NCI-H1105 (cell line): ENCODE measurements at regions not wholly inside any gene's neighbourhood (a gene's known extent, or its start where the extent isn't known, plus 50 kb on each side); places are given as distances from the start of the nearest gene placed in this dataset.

Source experiments
- DNase-seq: peaks from one replicate; lab custom pipeline; 2025; lab: John Stamatoyannopoulos, UW

GRCh38 chr5:109531262-109531661 lies 121.5 kb upstream of the PJA2 start:
- no peak for DNase-seq

GRCh38 chr5:109529987-109530386 lies 120.2 kb upstream of the PJA2 start:
- no peak for DNase-seq

DNA sequence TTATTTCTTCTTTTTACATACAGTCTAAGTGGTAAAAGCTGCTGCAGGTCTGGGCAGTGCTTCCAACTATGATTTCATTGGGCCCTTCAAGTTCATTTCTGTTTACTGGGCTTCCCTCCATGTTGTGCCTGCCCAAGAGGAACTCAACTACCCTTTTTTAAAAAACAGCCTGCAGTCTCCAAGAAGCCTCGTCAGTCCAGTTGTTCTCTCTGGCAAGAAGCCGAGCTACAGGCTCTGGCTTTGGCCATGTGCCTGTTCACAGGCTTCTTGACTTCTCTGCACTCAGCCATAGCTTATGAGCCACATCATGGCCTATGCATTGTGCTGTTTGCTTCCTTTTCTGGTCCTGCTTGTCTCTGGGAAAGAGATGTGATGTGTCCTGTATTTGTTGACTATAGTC lies 119.7 kb upstream of the PJA2 start:
- no peak for DNase-seq

DNA sequence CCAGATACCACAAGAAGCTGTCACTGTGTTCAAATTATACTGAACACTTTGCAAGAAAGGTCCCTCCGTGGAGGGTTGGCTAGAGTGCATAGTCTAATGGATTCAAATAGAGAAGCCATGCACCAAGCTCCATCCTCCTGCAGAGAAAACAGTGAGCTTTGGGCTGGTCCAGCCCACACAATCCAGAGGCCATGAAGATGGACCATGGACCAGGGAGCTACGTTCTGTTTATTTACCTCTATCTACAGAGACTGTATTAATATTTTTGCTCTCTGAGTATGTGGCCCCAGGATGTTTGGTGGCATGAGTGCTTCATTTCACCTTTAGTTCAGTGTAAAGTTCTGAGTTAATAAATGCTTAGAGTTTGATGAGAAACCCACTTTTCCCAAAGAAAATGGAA lies 114.8 kb upstream of the PJA2 start:
- DNase-seq, result no peak

- DNase-seq, result no peak
Measured at GRCh38 chr5:109524026-109524425, 114.3 kb upstream of the PJA2 start.

GRCh38 chr5:109522404-109522803 lies 112.6 kb upstream of the PJA2 start:
- DNase-seq, result no peak

GRCh38 chr5:109519416-109519815 lies 109.6 kb upstream of the PJA2 start:
- DNase-seq, result no peak

- DNase-seq, result no peak
Measured at GRCh38 chr5:109516390-109516789, 106.6 kb upstream of the PJA2 start.

DNA sequence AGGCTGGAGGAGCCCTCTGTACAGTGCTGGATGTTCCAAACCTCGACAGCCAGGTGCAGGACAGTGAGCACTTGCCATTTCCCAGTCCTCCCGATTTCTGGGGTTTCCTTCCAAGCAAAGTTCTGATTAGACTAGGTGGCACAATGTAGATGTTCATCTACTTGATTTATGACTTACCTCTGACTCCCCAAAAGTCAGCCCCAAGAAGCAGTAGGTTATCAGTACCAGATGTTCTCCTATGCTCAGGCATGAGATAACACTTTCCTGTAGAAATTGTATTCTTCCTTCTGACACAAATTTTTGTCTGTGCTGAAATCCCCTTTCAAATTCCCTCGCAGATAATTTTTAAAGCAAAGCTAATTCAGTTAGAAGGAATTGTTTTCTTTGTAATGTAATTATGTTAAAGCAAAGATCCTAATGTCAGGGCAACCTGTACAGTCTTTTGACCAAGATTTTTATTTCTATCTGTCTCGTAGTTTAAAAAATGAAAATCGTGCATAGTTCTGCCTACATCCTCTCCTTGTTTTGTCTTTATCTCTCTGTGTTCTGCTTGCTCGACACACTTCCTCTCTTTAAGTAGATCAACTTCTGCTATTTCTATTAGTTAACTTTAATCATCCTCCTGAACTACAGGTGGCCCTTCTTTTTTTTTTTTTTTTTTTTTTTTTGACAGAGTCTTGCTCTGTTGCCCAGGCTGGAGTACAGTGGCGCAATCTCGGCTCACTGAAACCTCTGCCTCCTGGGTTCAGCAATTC lies 102.4 kb upstream of the PJA2 start:
- no peak for DNase-seq

DNA sequence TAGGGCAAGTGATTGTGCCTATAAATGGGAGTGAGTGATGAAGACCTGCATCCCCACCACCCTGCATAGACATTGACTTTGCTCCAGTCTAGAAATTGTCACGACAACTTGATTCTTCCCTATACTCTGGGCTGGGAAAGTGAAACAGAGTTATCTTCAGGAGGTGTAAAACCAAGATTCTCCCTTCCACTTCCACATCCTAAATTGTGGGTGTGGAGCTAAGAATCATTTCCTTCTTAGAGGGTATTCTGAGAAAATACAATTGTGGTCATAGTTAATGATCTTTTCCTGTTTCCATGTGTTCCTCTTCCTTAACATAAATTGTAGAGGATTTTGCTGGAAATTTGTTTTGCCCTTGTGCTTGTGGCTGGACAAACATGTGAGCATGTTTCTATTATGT lies 96.8 kb upstream of the PJA2 start:
- no peak for DNase-seq

GRCh38 chr5:109496112-109496511 lies 86.3 kb upstream of the PJA2 start:
- no peak for DNase-seq

GRCh38 chr5:109487753-109488420 lies 78.1 kb upstream of the PJA2 start:
- no peak for DNase-seq

GRCh38 chr5:109486200-109486804 lies 76.5 kb upstream of the PJA2 start:
- DNase-seq, result no peak

- DNase-seq, result peak; percentile 71
Measured at GRCh38 chr5:109485030-109485429, 75.3 kb upstream of the PJA2 start.

GRCh38 chr5:109484597-109484996 lies 74.8 kb upstream of the PJA2 start:
- no peak for DNase-seq

- DNase-seq, result no peak
Measured at GRCh38 chr5:109483395-109483971, 73.7 kb upstream of the PJA2 start.

GRCh38 chr5:109482748-109483147 lies 73.0 kb upstream of the PJA2 start:
- no peak for DNase-seq

- DNase-seq, result no peak
Measured at GRCh38 chr5:109479260-109479860, 69.6 kb upstream of the PJA2 start.

- DNase-seq, result no peak
Measured at GRCh38 chr5:109478830-109479229, 69.1 kb upstream of the PJA2 start.

- no peak for DNase-seq
Measured at GRCh38 chr5:109476292-109476691, 66.5 kb upstream of the PJA2 start.

- DNase-seq, result no peak
Measured at GRCh38 chr5:109469896-109470662, 60.3 kb upstream of the PJA2 start.
